Renal cortical epithelial cell (primary cell): ENCODE measurements at regions not wholly inside any gene's neighbourhood (a gene's known extent, or its start where the extent isn't known, plus 50 kb on each side); places are given as distances from the start of the nearest gene placed in this dataset.

Experiments
- DNase-seq: peaks from one replicate; pipeline ENCODE4 v3.0.0-alpha.2; 2011; ENCODE audit warnings: low read depth

- DNase-seq, result no peak
These were observed 195.4 kb downstream of the ANAPC10 start for GRCh38 chr4:144902614-144903013.

- peak; percentile 44 for DNase-seq
These were observed 193.9 kb downstream of the ANAPC10 start for GRCh38 chr4:144903953-144904711.

DNA sequence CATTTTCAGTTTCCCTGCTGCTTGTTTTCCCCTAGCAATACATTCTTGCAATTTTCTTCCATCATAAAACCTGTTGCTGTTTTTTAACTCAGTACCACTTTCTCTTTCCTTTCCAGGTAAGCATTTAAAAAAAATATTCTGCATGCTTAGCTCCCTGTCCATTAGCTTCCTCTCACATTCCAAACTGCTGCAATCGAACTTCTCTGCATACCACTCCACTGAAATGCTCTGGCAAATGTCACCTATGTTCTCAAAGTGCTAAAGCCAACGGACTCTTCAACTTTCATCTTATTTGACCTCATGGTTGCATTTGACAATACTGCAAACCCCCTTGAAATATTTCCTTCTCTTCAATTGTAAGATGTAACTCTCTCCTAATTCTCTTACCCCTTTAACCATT, 192.7 kb downstream of the ANAPC10 start:
- no peak for DNase-seq

DNA sequence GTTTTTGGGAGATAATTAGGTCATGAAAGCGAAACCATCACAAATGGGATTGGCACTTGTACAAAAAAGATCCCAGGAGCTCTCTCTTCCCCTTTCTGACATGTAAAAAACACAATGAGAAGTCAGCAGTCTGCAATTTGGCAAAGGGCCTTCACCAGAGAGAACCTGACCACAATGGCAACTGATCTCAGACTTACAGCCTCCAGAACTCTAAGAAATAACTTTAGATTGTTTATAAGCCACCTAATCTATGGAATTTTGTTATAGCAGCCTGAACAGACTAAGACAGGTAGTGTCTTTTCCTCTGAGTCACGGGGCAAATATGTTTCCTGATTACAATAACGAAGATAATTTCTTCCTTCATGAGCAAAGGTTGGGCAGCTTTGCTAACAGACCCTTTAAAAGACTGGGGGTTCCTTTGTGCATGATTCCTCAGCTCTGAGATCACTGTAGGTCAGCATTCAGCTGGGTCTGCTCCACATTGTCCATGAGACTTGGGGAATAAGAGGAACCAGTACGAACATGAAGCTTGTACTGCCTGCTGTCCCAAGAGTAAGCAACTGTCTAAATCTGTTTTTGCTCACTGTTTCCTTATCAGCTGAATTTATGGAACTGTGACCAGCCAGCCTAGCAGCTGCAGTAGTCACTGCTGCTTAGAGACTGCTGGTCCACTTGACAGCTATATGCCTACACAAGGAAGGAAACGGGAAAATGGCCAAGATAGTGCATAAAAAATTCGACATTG, 191.6 kb downstream of the ANAPC10 start:
- DNase-seq, result no peak

GRCh38 chr4:144910723-144911122, 187.3 kb downstream of the ANAPC10 start:
- no peak for DNase-seq
